Osteoblast (primary cell): ENCODE measurements at regions not wholly inside any gene's neighbourhood (a gene's known extent, or its start where the extent isn't known, plus 50 kb on each side); places are given as distances from the start of the nearest gene placed in this dataset.

ENCODE experiments used
- DNase-seq: peaks from one replicate; pipeline ENCODE4 v3.0.0; 2011; ENCODE audit warnings: low spot score, mixed read lengths; ENCODE audit not compliant: insufficient read length; ENCODE audit errors: missing footprints
- H2AFZ ChIP-seq: 2 replicates; pipeline ENCODE4 v1.6.0; 2011; ENCODE audit warnings: mild to moderate bottlenecking, low read length
- H3K27ac ChIP-seq: 2 replicates; pipeline ENCODE4 v1.5.1; 2011; ENCODE audit warnings: mild to moderate bottlenecking, low read depth, low read length, moderate library complexity
- H3K27me3 ChIP-seq: 2 replicates; pipeline ENCODE4 v1.6.0; 2012; ENCODE audit warnings: mild to moderate bottlenecking, control low read depth, inconsistent platforms, low read length, moderate library complexity; ENCODE audit not compliant: insufficient read depth
- H3K36me3 ChIP-seq: 2 replicates; pipeline ENCODE4 v1.5.1; 2011; ENCODE audit warnings: mild to moderate bottlenecking, low read length, control low read depth, moderate library complexity; ENCODE audit not compliant: insufficient read depth
- H3K4me1 ChIP-seq: 2 replicates; pipeline ENCODE4 v1.5.1; 2011; ENCODE audit warnings: mild to moderate bottlenecking, low read length, control low read depth, moderate library complexity; ENCODE audit not compliant: insufficient read depth
- H3K4me2 ChIP-seq: 2 replicates; pipeline ENCODE4 v1.6.0; 2011; ENCODE audit warnings: mild to moderate bottlenecking, low read length; ENCODE audit not compliant: insufficient read depth
- H3K4me3 ChIP-seq: fragments of 200-600 bp; sonication (generic); 3 replicates; pipeline ENCODE4 v1.5.1; 2012; ENCODE audit warnings: mild to moderate bottlenecking, low read length, inconsistent platforms; ENCODE audit not compliant: insufficient read depth
- H3K79me2 ChIP-seq: 2 replicates; pipeline ENCODE4 v1.6.0; 2012; ENCODE audit warnings: mild to moderate bottlenecking, low read length, control low read depth, inconsistent platforms; ENCODE audit not compliant: insufficient read depth
- H3K9me3 ChIP-seq: 2 replicates; pipeline ENCODE4 v1.5.1; 2011; ENCODE audit warnings: low read depth, low read length, control low read depth
- H4K20me1 ChIP-seq: 2 replicates; pipeline ENCODE4 v1.6.0; 2012; ENCODE audit warnings: mild to moderate bottlenecking, low read length, control low read depth; ENCODE audit not compliant: insufficient read depth
- CTCF ChIP-seq: IDR thresholded peaks from 2 replicates; pipeline ENCODE4 v1.5.1; 2011; ENCODE audit warnings: mild to moderate bottlenecking, low read depth, low read length, moderate library complexity; ENCODE audit errors: extremely low read depth

GRCh38 chr15:38029736-38030135, 95.3 kb downstream of the TMCO5A start:
- TF ChIP-seq CTCF, result no peak
- no peak overlapping the region for H3K4me3 ChIP-seq
- H3K79me2 ChIP-seq, result no peaks in the 10 kb centered on the region
- no peak for DNase-seq
- peaks cover 23% of the 10 kb centered on the region for H3K4me1 ChIP-seq
- no peak overlapping the region for H2AFZ ChIP-seq
- H3K4me2 ChIP-seq, result peak overlapping the region; percentile 33
- no peaks in the 10 kb centered on the region for H3K27me3 ChIP-seq
- no peaks in the 10 kb centered on the region for H3K36me3 ChIP-seq
- peak overlapping the region; percentile 4 for H3K27ac ChIP-seq
- no peaks in the 10 kb centered on the region for H4K20me1 ChIP-seq
- H3K9me3 ChIP-seq, result no peaks in the 10 kb centered on the region

GRCh38 chr15:38030609-38031008, 96.2 kb downstream of the TMCO5A start:
- TF ChIP-seq CTCF, result no peak
- Histone ChIP-seq H2AFZ (no peak overlapping the region), H3K79me2 (no peaks in the 10 kb centered on the region)

GRCh38 chr15:38035701-38036100, 101.3 kb downstream of the TMCO5A start:
- Histone ChIP-seq H2AFZ (peak overlapping the region; percentile 42), H3K36me3 (no peaks in the 10 kb centered on the region), H3K9me3 (no peaks in the 10 kb centered on the region), H3K4me3 (no peak overlapping the region), H3K4me1 (peaks cover 40% of the 10 kb centered on the region), H3K27ac (no peak overlapping the region), H3K4me2 (peak overlapping the region; percentile 0), H4K20me1 (no peaks in the 10 kb centered on the region), H3K27me3 (no peaks in the 10 kb centered on the region), H3K79me2 (no peaks in the 10 kb centered on the region)
- no peak for TF ChIP-seq CTCF
- peak; percentile 58 for DNase-seq

More at GRCh38 chr15:38030609-38031008, 96.2 kb downstream of the TMCO5A start:
- H3K9me3 ChIP-seq, result no peaks in the 10 kb centered on the region
- DNase-seq, result no peak
- H3K27me3 ChIP-seq, result no peaks in the 10 kb centered on the region
- no peaks in the 10 kb centered on the region for H3K36me3 ChIP-seq
- no peak overlapping the region for H3K4me2 ChIP-seq
- H3K27ac ChIP-seq, result no peak overlapping the region
- peaks cover 27% of the 10 kb centered on the region for H3K4me1 ChIP-seq
- H4K20me1 ChIP-seq, result no peaks in the 10 kb centered on the region
- H3K4me3 ChIP-seq, result no peak overlapping the region

- Histone ChIP-seq H3K27me3 (no peaks in the 10 kb centered on the region), H3K4me3 (no peak overlapping the region), H3K79me2 (no peaks in the 10 kb centered on the region), H3K36me3 (no peaks in the 10 kb centered on the region), H3K9me3 (no peaks in the 10 kb centered on the region), H3K4me2 (no peak overlapping the region), H3K27ac (no peak overlapping the region), H2AFZ (no peak overlapping the region), H4K20me1 (no peaks in the 10 kb centered on the region), H3K4me1 (peaks cover 51% of the 10 kb centered on the region)
- no peak for TF ChIP-seq CTCF
- no peak for DNase-seq
These were observed 102.4 kb downstream of the TMCO5A start for GRCh38 chr15:38036790-38037338.
